UCSD-AML1 (cell line): ENCODE measurements at regions not wholly inside any gene's neighbourhood (a gene's known extent, or its start where the extent isn't known, plus 50 kb on each side); places are given as distances from the start of the nearest gene placed in this dataset.
A peak's percentile ranks its signal among the peaks of the same experiment; 100 is the strongest.

ENCODE experiments used
- DNase-seq: peaks from one replicate; lab custom pipeline; 2025; ENCODE audit not compliant: unreplicated experiment; lab: John Stamatoyannopoulos, UW

- DNase-seq = no peak
These were observed 131.3 kb downstream of the C11orf87 start for GRCh38 chr11:109553284-109553683.

- DNase-seq = no peak
These were observed 133.0 kb downstream of the C11orf87 start for GRCh38 chr11:109554951-109555350.

- DNase-seq = no peak
These were observed 142.3 kb downstream of the C11orf87 start for GRCh38 chr11:109564241-109564640.

- no peak for DNase-seq
These were observed 160.5 kb downstream of the C11orf87 start for GRCh38 chr11:109582470-109582869.

GRCh38 chr11:109584001-109584972 lies 162.3 kb downstream of the C11orf87 start:
- DNase-seq = no peak

GRCh38 chr11:109586789-109587188 lies 164.8 kb downstream of the C11orf87 start:
- peak; percentile 10 for DNase-seq

GRCh38 chr11:109590782-109591181 lies 168.8 kb downstream of the C11orf87 start:
- DNase-seq = no peak

- DNase-seq = no peak
These were observed 175.3 kb downstream of the C11orf87 start for GRCh38 chr11:109597336-109597735.

- DNase-seq = no peak
These were observed 182.8 kb downstream of the C11orf87 start for GRCh38 chr11:109604481-109605400.

GRCh38 chr11:109606256-109606655 lies 184.3 kb downstream of the C11orf87 start:
- no peak for DNase-seq

GRCh38 chr11:109609454-109610185 lies 187.6 kb downstream of the C11orf87 start:
- no peak for DNase-seq

- DNase-seq = no peak
These were observed 190.5 kb downstream of the C11orf87 start for GRCh38 chr11:109612496-109612895.

- DNase-seq = no peak
These were observed 197.5 kb downstream of the C11orf87 start for GRCh38 chr11:109619498-109619897.

- DNase-seq = no peak
These were observed 207.7 kb downstream of the C11orf87 start for GRCh38 chr11:109629734-109630133.

GRCh38 chr11:109641549-109641948 lies 219.6 kb downstream of the C11orf87 start:
- DNase-seq = no peak

GRCh38 chr11:109644152-109644551 lies 222.2 kb downstream of the C11orf87 start:
- no peak for DNase-seq

GRCh38 chr11:109648804-109649203 lies 226.8 kb downstream of the C11orf87 start:
- no peak for DNase-seq

- no peak for DNase-seq
These were observed 232.1 kb downstream of the C11orf87 start for GRCh38 chr11:109654091-109654490.

GRCh38 chr11:109658190-109658589 lies 236.2 kb downstream of the C11orf87 start:
- no peak for DNase-seq

- DNase-seq = no peak
These were observed 245.7 kb downstream of the C11orf87 start for GRCh38 chr11:109667719-109668118.
